Esophagus muscularis mucosa (tissue), 2 donors: ENCODE measurements at regions not wholly inside any gene's neighbourhood (a gene's known extent, or its start where the extent isn't known, plus 50 kb on each side); places are given as distances from the start of the nearest gene placed in this dataset.
A peak's percentile ranks its signal among the peaks of the same experiment; 100 is the strongest.

Source experiments
- POLR2A ChIP-seq: fragments of 450-650 bp; IDR thresholded peaks from one replicate; pipeline ENCODE4 v1.6.1; 2017; ENCODE audit warnings: antibody characterized with exemption, moderate library complexity, mild to moderate bottlenecking, low read depth
- POLR2AphosphoS5 ChIP-seq, 2 donors: sonication (generic); formaldehyde crosslinking; IDR thresholded peaks; one replicate each; pipeline ENCODE4 v1.6.1; 2017; ENCODE audit warnings: antibody characterized with exemption in 2 of 2

- no peak for TF ChIP-seq POLR2A
- TF ChIP-seq POLR2AphosphoS5 (IDR thresholded peaks at IDR 0.05), result peak; percentile 37 to 57
These were observed 240.3 kb upstream of the GSE1 start for GRCh38 chr16:85372627-85373372.
